K562 (cell line): ENCODE measurements at regions not wholly inside any gene's neighbourhood (a gene's known extent, or its start where the extent isn't known, plus 50 kb on each side); places are given as distances from the start of the nearest gene placed in this dataset.

Source experiments
- ATAC-seq: fragments of 200-7000 bp; cut with Tn5 transposase; 3 replicates; pipeline ENCODE4 v1.9.1; 2020; ENCODE audit warnings: moderate library complexity
- BruUV-seq: library from RNA; stranded (reverse); fragments of 400-500 nt; replicated peaks from 2 replicates; lab custom pipeline; 2021; lab: Mats Ljungman, UMichigan
- CTCF ChIA-PET: fragments of 300-600 bp; formaldehyde crosslinking; extraction: SDS; loops from one replicate; lab custom pipeline; 2021; ENCODE audit warnings: low intra/inter-chr PET ratio; lab: Yijun Ruan, JAX
- POLR2A ChIA-PET: fragments of 300-600, 350-650 bp; sonication (Branson Sonifier 250); formaldehyde crosslinking; extraction: SDS; loops from one replicate; lab custom pipeline; 2021; ENCODE audit warnings: antibody characterized with exemption, inconsistent platforms; lab: Yijun Ruan, JAX
- DNase-seq, 4 experiments: peaks; one replicate each; pipeline versions ENCODE4 v3.0.0 to v3.0.0-alpha.2; 2011 to 2018; ENCODE audit warnings: low spot score in 3 of 4, mixed read lengths in 3 of 4; ENCODE audit errors: extremely low read depth in 1 of 4
- FAIRE-seq: peaks from 2 replicates; lab custom pipeline; 2011; peaks lifted over from hg19 to GRCh38; lab: Jason Lieb, UNC
- H2AFZ ChIP-seq: 2 replicates; pipeline ENCODE4 v1.6.0; 2011; ENCODE audit warnings: low read depth, low read length, control low read depth, inconsistent platforms
- H3K27ac ChIP-seq: fragments of 200-600 bp; 3 replicates; pipeline ENCODE4 v1.8.0; 2011; ENCODE audit warnings: low read depth, mild to moderate bottlenecking, control low read depth, inconsistent platforms, low read length, moderate library complexity, mixed read lengths; ENCODE audit errors: extremely low read depth
- H3K27me3 ChIP-seq, 2 experiments: fragments of 300-600 bp in 1 of 2; 2 replicates in 1 of 2; 3 replicates in 1 of 2; pipeline versions ENCODE4 v1.6.0 to v1.8.0; 2011; ENCODE audit warnings: inconsistent platforms in 2 of 2, low read length in 2 of 2, mild to moderate bottlenecking in 1 of 2, mixed read lengths in 1 of 2, moderate library complexity in 1 of 2; ENCODE audit not compliant: control insufficient read depth in 2 of 2, insufficient read depth in 2 of 2
- H3K36me3 ChIP-seq: fragments of 300-600 bp; 3 replicates; pipeline ENCODE4 v1.8.0; 2011; ENCODE audit warnings: mild to moderate bottlenecking, low read length, inconsistent platforms; ENCODE audit not compliant: control insufficient read depth, insufficient read depth
- H3K4me1 ChIP-seq, 2 experiments: fragments of 200-600 bp in 1 of 2; replicated peaks in 1 of 2; 2 replicates in 1 of 2; 3 replicates in 1 of 2; pipeline versions ENCODE4 v1.5.1 to v1.8.0; 2011; ENCODE audit warnings: inconsistent platforms in 2 of 2, low read length in 2 of 2, mild to moderate bottlenecking in 1 of 2, mixed read lengths in 1 of 2, moderate library complexity in 1 of 2; ENCODE audit not compliant: control insufficient read depth in 2 of 2, insufficient read depth in 2 of 2
- H3K4me2 ChIP-seq: 2 replicates; pipeline ENCODE4 v1.6.1; 2011; ENCODE audit warnings: low read length, control low read depth, inconsistent platforms, mixed read lengths; ENCODE audit not compliant: insufficient read depth
- H3K4me3 ChIP-seq: fragments of 200-600 bp; sonication (generic), shearing (Covaris generic); 2 replicates; pipeline ENCODE4 v1.5.1; 2016; ENCODE audit warnings: control low read depth, inconsistent platforms
- H3K79me2 ChIP-seq: fragments of 200-600 bp; 3 replicates; pipeline ENCODE4 v1.8.0; 2011; ENCODE audit warnings: low read length, inconsistent platforms; ENCODE audit not compliant: control insufficient read depth, insufficient read depth
- H3K9ac ChIP-seq, 2 experiments: 2 replicates each; pipeline versions ENCODE4 v1.6.0 to v1.6.1; 2011; ENCODE audit warnings: low read depth in 2 of 2, low read length in 2 of 2, control low read depth in 1 of 2, inconsistent platforms in 1 of 2, mild to moderate bottlenecking in 1 of 2, mixed read lengths in 1 of 2; ENCODE audit not compliant: insufficient read depth in 1 of 2
- H3K9me1 ChIP-seq: one replicate; pipeline ENCODE4 v1.6.0; 2011; ENCODE audit warnings: inconsistent platforms, mild to moderate bottlenecking, low read length, moderate library complexity; ENCODE audit not compliant: control insufficient read depth, insufficient read depth
- H3K9me3 ChIP-seq: replicated peaks from 2 replicates; pipeline ENCODE4 v1.5.1; 2011; ENCODE audit warnings: low read depth, low read length, inconsistent platforms; ENCODE audit not compliant: control insufficient read depth, insufficient read depth
- H4K20me1 ChIP-seq: replicated peaks from 2 replicates; pipeline ENCODE4 v1.6.1; 2011; ENCODE audit warnings: low read length, inconsistent platforms, mixed read lengths; ENCODE audit not compliant: control insufficient read depth, insufficient read depth
- ATF6 ChIP-seq: sonication (generic); formaldehyde crosslinking; IDR thresholded peaks from 2 replicates; pipeline ENCODE4 v1.4.0; 2020; ENCODE audit warnings: mild to moderate bottlenecking, missing genetic modification reagents
- CC2D1A ChIP-seq: fragments of 450-650 bp; IDR thresholded peaks from 2 replicates; pipeline ENCODE4 v1.6.1; 2017; ENCODE audit warnings: mild to moderate bottlenecking
- CSDE1 ChIP-seq, 2 experiments: fragments of 450-650 bp; IDR thresholded peaks; 2 replicates each; pipeline ENCODE4 v1.6.1; 2016; ENCODE audit warnings: mild to moderate bottlenecking in 1 of 2
- FOS ChIP-seq: IDR thresholded peaks from 3 replicates; pipeline ENCODE4 v1.6.1; 2011; ENCODE audit not compliant: insufficient read length; ENCODE audit errors: extremely low read depth
- GTF2A2 ChIP-seq: IDR thresholded peaks from 2 replicates; pipeline ENCODE4 v1.6.1; 2016; ENCODE audit warnings: mild to moderate bottlenecking, missing genetic modification characterization, missing compliant biosample characterization
- GTF3C2 ChIP-seq: IDR thresholded peaks from 3 replicates; pipeline ENCODE4 v1.6.1; 2011; ENCODE audit warnings: borderline replicate concordance, mild to moderate bottlenecking, moderate library complexity; ENCODE audit not compliant: insufficient read length; ENCODE audit errors: extremely low read depth
- HMG20A ChIP-seq: fragments of 450-650 bp; formaldehyde crosslinking; conservative IDR thresholded peaks from 2 replicates; pipeline ENCODE4 v1.4.0; 2020; ENCODE audit warnings: mild to moderate bottlenecking, mixed read lengths
- KDM4B ChIP-seq, 2 experiments: fragments of 450-650 bp in 1 of 2; sonication (generic) in 1 of 2; IDR thresholded peaks; 2 replicates each; pipeline ENCODE4 v1.6.1; 2016 to 2017; ENCODE audit warnings: borderline replicate concordance in 2 of 2, antibody characterized with exemption in 1 of 2, low read depth in 1 of 2, mild to moderate bottlenecking in 1 of 2
- MEIS2 ChIP-seq: fragments of 450-650 bp; IDR thresholded peaks from 2 replicates; pipeline ENCODE4 v1.6.1; 2014; ENCODE audit warnings: mild to moderate bottlenecking; ENCODE audit not compliant: partially characterized antibody
- NCOA1 ChIP-seq: fragments of 450-650 bp; IDR thresholded peaks from 2 replicates; pipeline ENCODE4 v1.6.1; 2016; ENCODE audit warnings: low read depth
- NFIX ChIP-seq: fragments of 250-450 bp; sonication (Bioruptor Pico); IDR thresholded peaks from 2 replicates; pipeline ENCODE4 v1.4.0; 2020; ENCODE audit warnings: low read depth, mild to moderate bottlenecking, moderate library complexity
- NR2F6 ChIP-seq: fragments of 450-650 bp; formaldehyde crosslinking; IDR thresholded peaks from 2 replicates; pipeline ENCODE4 v1.4.0; 2020; ENCODE audit warnings: mild to moderate bottlenecking
- PHB2 ChIP-seq: fragments of 450-650 bp; IDR thresholded peaks from 2 replicates; pipeline ENCODE4 v1.6.1; 2017; ENCODE audit warnings: low read depth
- SAFB2 ChIP-seq: fragments of 200-400 bp; formaldehyde crosslinking; IDR thresholded peaks from 2 replicates; pipeline ENCODE4 v1.6.1; 2018; ENCODE audit warnings: borderline replicate concordance, low read length, low read depth, moderate library complexity; ENCODE audit not compliant: severe bottlenecking
- STAT5B ChIP-seq: fragments of 250-450 bp; sonication (Bioruptor Pico); IDR thresholded peaks from 2 replicates; pipeline ENCODE4 v1.8.0; 2021; ENCODE audit warnings: mild to moderate bottlenecking, inconsistent platforms
- ZFP1 ChIP-seq: fragments of 450-650 bp; formaldehyde crosslinking; IDR thresholded peaks from 2 replicates; pipeline ENCODE4 v1.4.0; 2020; ENCODE audit warnings: mild to moderate bottlenecking, mixed read lengths
- ZNF133 ChIP-seq: fragments of 250-450 bp; sonication (Bioruptor Pico); IDR thresholded peaks from 2 replicates; pipeline ENCODE4 v1.4.0; 2020; ENCODE audit warnings: mild to moderate bottlenecking
- ZNF778 ChIP-seq: fragments of 450-650 bp; formaldehyde crosslinking; IDR thresholded peaks from 2 replicates; pipeline ENCODE4 v1.4.0; 2020; ENCODE audit warnings: mild to moderate bottlenecking, moderate library complexity
- WGBS: fragments of 100-300 bp; shearing (Covaris generic); methylation state at CpG from one replicate; pipeline ENCODE4 v1.1.6; 2016; ENCODE audit warnings: low coverage, mixed read lengths; ENCODE audit not compliant: insufficient coverage; ENCODE audit errors: missing lambda C conversion rate; 5-methylcytosine and 5-hydroxymethylcytosine counted together
- in situ Hi-C: fragments of 300-500 bp; cut with MboI; formaldehyde crosslinking; loops from 4 replicates; pipeline ENCODE4 v1.15.0; 2018; ENCODE audit warnings: inconsistent platforms, mixed read lengths
- intact Hi-C: fragments of 100-400 bp; cut with micrococcal nuclease; formaldehyde crosslinking; loops from 2 replicates; pipeline ENCODE4 v1.14.2; 2022
- TF ChIP-seq, protein P1 (sequence below): fragments of 450-650 bp; formaldehyde crosslinking; IDR thresholded peaks from 2 replicates; pipeline ENCODE4 v1.4.0; 2020; ENCODE audit warnings: mild to moderate bottlenecking, mixed read lengths

DNA sequence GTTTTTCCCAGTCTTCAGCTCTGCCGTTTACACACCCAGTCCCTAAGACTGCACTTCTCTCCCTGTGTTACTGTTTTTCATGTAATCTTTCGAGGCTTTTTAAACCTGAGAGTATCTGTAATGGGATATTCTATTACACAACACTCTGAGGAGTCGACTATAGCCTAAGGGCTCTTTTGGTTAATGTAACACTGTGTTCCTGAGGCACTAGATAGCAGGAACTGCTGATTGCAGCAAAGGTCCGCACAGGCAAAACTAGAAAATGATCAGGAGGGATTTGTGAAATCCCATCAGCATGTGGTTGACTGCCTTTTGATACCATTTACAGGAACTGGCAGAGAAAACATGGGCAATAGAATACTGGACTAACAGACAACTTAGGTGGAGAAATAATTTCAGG lies 512.3 kb upstream of the RAG2 start:
- no peak overlapping the region for H3K4me3 ChIP-seq

More for the DNA sequence above, 512.3 kb upstream of the RAG2 start:
- TF ChIP-seq NFIX (CRISPR knock-in tag) (no peak), ATF6 (CRISPR knock-in tag) (no peak), ZNF133 (CRISPR knock-in tag) (no peak), NR2F6 (CRISPR knock-in tag) (no peak), NCOA1 (no peak), ZFP1 (CRISPR knock-in tag) (no peak), KDM4B (IDR thresholded peaks at IDR 0.05; ENCODE audit: borderline replicate concordance in 2 of 2, low read depth in 1 of 2) (no peak), GTF2A2 (tag) (no peak), ZNF778 (CRISPR knock-in tag) (no peak), FOS (no peak), GTF3C2 (no peak), CSDE1 (IDR thresholded peaks at IDR 0.05) (no peak), PHB2 (no peak), STAT5B (CRISPR knock-in tag) (no peak), HMG20A (CRISPR knock-in tag) (no peak), CC2D1A (no peak), SAFB2 (no peak), MEIS2 (no peak)
- TF ChIP-seq, protein P1, sequence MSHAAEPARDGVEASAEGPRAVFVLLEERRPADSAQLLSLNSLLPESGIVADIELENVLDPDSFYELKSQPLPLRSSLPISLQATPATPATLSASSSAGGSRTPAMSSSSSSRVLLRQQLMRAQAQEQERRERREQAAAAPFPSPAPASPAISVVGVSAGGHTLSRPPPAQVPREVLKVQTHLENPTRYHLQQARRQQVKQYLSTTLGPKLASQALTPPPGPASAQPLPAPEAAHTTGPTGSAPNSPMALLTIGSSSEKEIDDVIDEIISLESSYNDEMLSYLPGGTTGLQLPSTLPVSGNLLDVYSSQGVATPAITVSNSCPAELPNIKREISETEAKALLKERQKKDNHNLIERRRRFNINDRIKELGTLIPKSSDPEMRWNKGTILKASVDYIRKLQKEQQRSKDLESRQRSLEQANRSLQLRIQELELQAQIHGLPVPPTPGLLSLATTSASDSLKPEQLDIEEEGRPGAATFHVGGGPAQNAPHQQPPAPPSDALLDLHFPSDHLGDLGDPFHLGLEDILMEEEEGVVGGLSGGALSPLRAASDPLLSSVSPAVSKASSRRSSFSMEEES, result no peak
- no peaks in the 10 kb centered on the region for H3K79me2 ChIP-seq
- H3K9me3 ChIP-seq, result no peaks in the 10 kb centered on the region
- BruUV-seq, result no TSS peak
- DNase-seq (no peak), ATAC-seq (no peak), FAIRE-seq (no peak)
- H3K9ac ChIP-seq, result no peak overlapping the region
- H3K36me3 ChIP-seq, result no peaks in the 10 kb centered on the region
- H3K27ac ChIP-seq, result no peak overlapping the region
- in situ Hi-C loops, result no loop called here
- no peaks in the 10 kb centered on the region for H3K27me3 ChIP-seq
- no peak overlapping the region for H3K4me2 ChIP-seq
- 0% methylated on average over 4 of the region's 4 CpGs for WGBS
- no peaks in the 10 kb centered on the region for H4K20me1 ChIP-seq
- H3K4me1 ChIP-seq, result no peaks in the 10 kb centered on the region
- ChIA-PET CTCF (no interaction called here), POLR2A (no interaction called here)
- intact Hi-C loops, result no loop called here
- H3K9me1 ChIP-seq, result no peaks in the 10 kb centered on the region
- H2AFZ ChIP-seq, result no peak overlapping the region
